ENCODE measurements at regions not wholly inside any gene's neighbourhood (a gene's known extent, or its start where the extent isn't known, plus 50 kb on each side); places are given as distances from the start of the nearest gene placed in this dataset.

DNA sequence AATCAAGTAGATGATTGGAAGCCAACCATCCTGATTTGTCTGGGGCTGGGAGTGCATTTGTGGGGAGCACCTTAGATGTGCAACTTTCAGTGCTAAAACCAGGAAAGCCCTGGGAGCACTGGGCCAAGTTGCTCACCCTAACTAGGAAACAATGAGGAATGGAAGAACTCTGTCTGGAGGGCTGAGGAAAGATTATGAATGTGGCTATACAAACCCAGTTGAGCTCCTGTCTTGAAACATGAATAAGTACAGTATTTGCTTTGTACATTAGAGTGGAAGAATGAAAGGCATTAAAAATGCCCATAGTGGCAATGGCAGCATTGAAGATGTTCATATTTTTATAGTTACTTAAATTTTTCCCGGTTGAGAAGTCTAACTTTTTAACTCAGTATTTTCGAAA lies 121.1 kb downstream of the HDGFL1 start:
- TF ChIP-seq RAD21 (conservative IDR thresholded peaks at IDR 0.05 in 1 of 2, IDR thresholded peaks at IDR 0.05 in 1 of 2) (no peak), HOXA7 (CRISPR knock-in tag; IDR thresholded peaks at IDR 0.05) (no peak), POLR2A (IDR thresholded peaks at IDR 0.05; ENCODE audit: low read length) (no peak)
- TF ChIP-seq, protein P1, sequence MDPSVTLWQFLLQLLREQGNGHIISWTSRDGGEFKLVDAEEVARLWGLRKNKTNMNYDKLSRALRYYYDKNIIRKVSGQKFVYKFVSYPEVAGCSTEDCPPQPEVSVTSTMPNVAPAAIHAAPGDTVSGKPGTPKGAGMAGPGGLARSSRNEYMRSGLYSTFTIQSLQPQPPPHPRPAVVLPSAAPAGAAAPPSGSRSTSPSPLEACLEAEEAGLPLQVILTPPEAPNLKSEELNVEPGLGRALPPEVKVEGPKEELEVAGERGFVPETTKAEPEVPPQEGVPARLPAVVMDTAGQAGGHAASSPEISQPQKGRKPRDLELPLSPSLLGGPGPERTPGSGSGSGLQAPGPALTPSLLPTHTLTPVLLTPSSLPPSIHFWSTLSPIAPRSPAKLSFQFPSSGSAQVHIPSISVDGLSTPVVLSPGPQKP (IDR thresholded peaks at IDR 0.05; ENCODE audit: low read depth, low read length), result no peak
- TF ChIP-seq, protein P2, sequence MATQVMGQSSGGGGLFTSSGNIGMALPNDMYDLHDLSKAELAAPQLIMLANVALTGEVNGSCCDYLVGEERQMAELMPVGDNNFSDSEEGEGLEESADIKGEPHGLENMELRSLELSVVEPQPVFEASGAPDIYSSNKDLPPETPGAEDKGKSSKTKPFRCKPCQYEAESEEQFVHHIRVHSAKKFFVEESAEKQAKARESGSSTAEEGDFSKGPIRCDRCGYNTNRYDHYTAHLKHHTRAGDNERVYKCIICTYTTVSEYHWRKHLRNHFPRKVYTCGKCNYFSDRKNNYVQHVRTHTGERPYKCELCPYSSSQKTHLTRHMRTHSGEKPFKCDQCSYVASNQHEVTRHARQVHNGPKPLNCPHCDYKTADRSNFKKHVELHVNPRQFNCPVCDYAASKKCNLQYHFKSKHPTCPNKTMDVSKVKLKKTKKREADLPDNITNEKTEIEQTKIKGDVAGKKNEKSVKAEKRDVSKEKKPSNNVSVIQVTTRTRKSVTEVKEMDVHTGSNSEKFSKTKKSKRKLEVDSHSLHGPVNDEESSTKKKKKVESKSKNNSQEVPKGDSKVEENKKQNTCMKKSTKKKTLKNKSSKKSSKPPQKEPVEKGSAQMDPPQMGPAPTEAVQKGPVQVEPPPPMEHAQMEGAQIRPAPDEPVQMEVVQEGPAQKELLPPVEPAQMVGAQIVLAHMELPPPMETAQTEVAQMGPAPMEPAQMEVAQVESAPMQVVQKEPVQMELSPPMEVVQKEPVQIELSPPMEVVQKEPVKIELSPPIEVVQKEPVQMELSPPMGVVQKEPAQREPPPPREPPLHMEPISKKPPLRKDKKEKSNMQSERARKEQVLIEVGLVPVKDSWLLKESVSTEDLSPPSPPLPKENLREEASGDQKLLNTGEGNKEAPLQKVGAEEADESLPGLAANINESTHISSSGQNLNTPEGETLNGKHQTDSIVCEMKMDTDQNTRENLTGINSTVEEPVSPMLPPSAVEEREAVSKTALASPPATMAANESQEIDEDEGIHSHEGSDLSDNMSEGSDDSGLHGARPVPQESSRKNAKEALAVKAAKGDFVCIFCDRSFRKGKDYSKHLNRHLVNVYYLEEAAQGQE (IDR thresholded peaks at IDR 0.05), result no peak

Measured in A549 (cell line).